ENCODE measurements at regions not wholly inside any gene's neighbourhood (a gene's known extent, or its start where the extent isn't known, plus 50 kb on each side); places are given as distances from the start of the nearest gene placed in this dataset.
"Not testable (repeated sequence)": the region's sequence is repeated elsewhere in the genome, so short reads cannot be mapped to it uniquely, and the experiment has no call there.

- no peak for DNase-seq (ENCODE audit: low read depth)
These were observed 86.6 kb downstream of the C5orf15 start for GRCh38 chr5:133881576-133882388.

GRCh38 chr5:133878236-133878555 lies 90.2 kb downstream of the C5orf15 start:
- no peak for DNase-seq (ENCODE audit: low read depth)

- DNase-seq (ENCODE audit: low read depth), result no peak
These were observed 90.8 kb downstream of the C5orf15 start for GRCh38 chr5:133877351-133878235.

- DNase-seq (ENCODE audit: low read depth), result no peak
These were observed 92.2 kb downstream of the C5orf15 start for GRCh38 chr5:133876266-133876665.

- no peak for DNase-seq (ENCODE audit: low read depth)
These were observed 93.2 kb downstream of the C5orf15 start for GRCh38 chr5:133875179-133875578.

- no peak for DNase-seq (ENCODE audit: low read depth)
These were observed 95.0 kb downstream of the C5orf15 start for GRCh38 chr5:133873449-133873848.

GRCh38 chr5:133870661-133871060 lies 97.8 kb downstream of the C5orf15 start:
- peak; percentile 63 for DNase-seq (ENCODE audit: low read depth)

- DNase-seq (ENCODE audit: low read depth), result no peak
These were observed 98.7 kb downstream of the C5orf15 start for GRCh38 chr5:133869519-133870335.

GRCh38 chr5:133868946-133869518 lies 99.4 kb downstream of the C5orf15 start:
- peak; percentile 66 for DNase-seq (ENCODE audit: low read depth)

GRCh38 chr5:133867851-133868545 lies 100.4 kb downstream of the C5orf15 start:
- DNase-seq (ENCODE audit: low read depth), result no peak

- DNase-seq (ENCODE audit: low read depth), result no peak
These were observed 101.1 kb downstream of the C5orf15 start for GRCh38 chr5:133867341-133867740.

GRCh38 chr5:133866903-133867245 lies 101.6 kb downstream of the C5orf15 start:
- no peak for DNase-seq (ENCODE audit: low read depth)

- DNase-seq (ENCODE audit: low read depth), result no peak
These were observed 102.1 kb downstream of the C5orf15 start for GRCh38 chr5:133866160-133866902.

- DNase-seq (ENCODE audit: low read depth), result no peak
These were observed 103.3 kb downstream of the C5orf15 start for GRCh38 chr5:133865113-133865512.

- DNase-seq (ENCODE audit: low read depth), result no peak
These were observed 103.7 kb downstream of the C5orf15 start for GRCh38 chr5:133864711-133865110.

- DNase-seq (ENCODE audit: low read depth), result no peak
These were observed 104.4 kb downstream of the C5orf15 start for GRCh38 chr5:133863857-133864585.

GRCh38 chr5:133861161-133861737 lies 107.2 kb downstream of the C5orf15 start:
- no peak for DNase-seq (ENCODE audit: low read depth)

GRCh38 chr5:133859073-133859472 lies 109.4 kb downstream of the C5orf15 start:
- DNase-seq (ENCODE audit: low read depth), result no peak

GRCh38 chr5:133857595-133858313 lies 110.7 kb downstream of the C5orf15 start:
- DNase-seq (ENCODE audit: low read depth), result not testable (repeated sequence)

Data from stromal cell of bone marrow (primary cell).